SK-N-SH (cell line): ENCODE measurements at regions not wholly inside any gene's neighbourhood (a gene's known extent, or its start where the extent isn't known, plus 50 kb on each side); places are given as distances from the start of the nearest gene placed in this dataset.
A peak's percentile ranks its signal among the peaks of the same experiment; 100 is the strongest.

Source experiments
- CTCF ChIA-PET: fragments of 300-600, 350-600 bp; formaldehyde crosslinking; extraction: SDS; loops from one replicate; lab custom pipeline; 2021; lab: Yijun Ruan, JAX
- POLR2A ChIA-PET: fragments of 350-600 bp; sonication (Branson Sonifier 250); formaldehyde crosslinking; extraction: SDS; loops from one replicate; lab custom pipeline; 2020; ENCODE audit warnings: antibody characterized with exemption, inconsistent platforms; lab: Yijun Ruan, JAX
- DNase-seq: peaks from one replicate; pipeline ENCODE4 v3.0.0; 2012
- H2AFZ ChIP-seq: fragments of 200-600 bp; sonication (generic); 2 replicates; pipeline ENCODE4 v1.8.1; 2016; ENCODE audit warnings: antibody characterized with exemption, mild to moderate bottlenecking, low read depth
- H3F3A ChIP-seq: fragments of 200-600 bp; sonication (generic); replicated peaks from 2 replicates; pipeline ENCODE3; 2016; ENCODE audit warnings: antibody characterized with exemption, mild to moderate bottlenecking; ENCODE audit not compliant: insufficient read depth
- H3K27ac ChIP-seq, 2 experiments: fragments of 200-500 bp in 1 of 2; fragments of 200-600 bp in 1 of 2; sonication (Bioruptor generic) in 1 of 2; sonication (generic), shearing (Covaris generic) in 1 of 2; 2 replicates each; pipeline versions ENCODE4 v1.5.1 to v1.6.1; 2014 to 2016; ENCODE audit warnings: low read depth in 2 of 2, inconsistent platforms in 1 of 2, low read length in 1 of 2, mild to moderate bottlenecking in 1 of 2, mixed read lengths in 1 of 2
- H3K27me3 ChIP-seq: fragments of 200-600 bp; sonication (generic), shearing (Covaris generic); 2 replicates; pipeline ENCODE4 v1.6.1; 2016; ENCODE audit warnings: mixed run types; ENCODE audit not compliant: insufficient read depth
- H3K36me3 ChIP-seq, 2 experiments: fragments of 200-500 bp in 1 of 2; fragments of 200-600 bp in 1 of 2; sonication (Bioruptor generic) in 1 of 2; sonication (generic) in 1 of 2; replicated peaks in 1 of 2; 2 replicates each; pipeline versions ENCODE3 to v1.5.1; 2014 to 2016; ENCODE audit warnings: low read length in 1 of 2, mild to moderate bottlenecking in 1 of 2; ENCODE audit not compliant: insufficient read depth in 2 of 2, control insufficient read depth in 1 of 2
- H3K4me1 ChIP-seq, 2 experiments: fragments of 200-500 bp in 1 of 2; fragments of 200-600 bp in 1 of 2; sonication (Bioruptor generic) in 1 of 2; sonication (generic), shearing (Covaris generic) in 1 of 2; 2 replicates each; pipeline versions ENCODE4 v1.5.1 to v1.6.1; 2014 to 2016; ENCODE audit warnings: low read depth in 1 of 2, low read length in 1 of 2, mixed run types in 1 of 2; ENCODE audit not compliant: insufficient read depth in 2 of 2, control insufficient read depth in 1 of 2
- H3K4me2 ChIP-seq: fragments of 200-600 bp; sonication (generic), shearing (Covaris generic); 2 replicates; pipeline ENCODE4 v1.6.1; 2017; ENCODE audit warnings: mixed run types
- H3K4me3 ChIP-seq, 2 experiments: fragments of 200-500 bp in 1 of 2; fragments of 200-600 bp in 1 of 2; sonication (Bioruptor generic) in 1 of 2; sonication (generic), shearing (Covaris generic) in 1 of 2; 2 replicates each; pipeline versions ENCODE4 v1.5.1 to v1.8.1; 2014 to 2016; ENCODE audit warnings: low read depth in 2 of 2, inconsistent platforms in 1 of 2, low read length in 1 of 2, mild to moderate bottlenecking in 1 of 2, mixed read lengths in 1 of 2, moderate library complexity in 1 of 2
- H3K79me2 ChIP-seq: fragments of 200-600 bp; sonication (generic); 2 replicates; pipeline ENCODE4 v1.8.1; 2017; ENCODE audit warnings: mild to moderate bottlenecking; ENCODE audit not compliant: insufficient read depth
- H3K9ac ChIP-seq: fragments of 200-600 bp; sonication (generic); 2 replicates; pipeline ENCODE4 v1.6.1; 2017; ENCODE audit warnings: mixed run types
- H3K9me2 ChIP-seq: fragments of 200-600 bp; sonication (generic); 2 replicates; pipeline ENCODE4 v1.6.1; 2017; ENCODE audit warnings: mixed run types
- H3K9me3 ChIP-seq: fragments of 200-600 bp; sonication (generic); 2 replicates; pipeline ENCODE4 v1.6.1; 2017; ENCODE audit warnings: mixed run types, mild to moderate bottlenecking, moderate library complexity
- H4K20me1 ChIP-seq: fragments of 200-600 bp; sonication (generic); 2 replicates; pipeline ENCODE4 v1.6.1; 2017; ENCODE audit warnings: mild to moderate bottlenecking, mixed run types; ENCODE audit not compliant: insufficient read depth
- CTCF ChIP-seq: fragments of 200-600 bp; sonication (generic); IDR thresholded peaks from 2 replicates; pipeline ENCODE4 v1.6.1; 2017; ENCODE audit warnings: antibody characterized with exemption, mild to moderate bottlenecking, moderate library complexity
- EP300 ChIP-seq, 2 experiments: IDR thresholded peaks; 2 replicates each; pipeline versions ENCODE4 v1.4.0 to v1.6.1; 2012; ENCODE audit warnings: borderline replicate concordance in 1 of 2, low read depth in 1 of 2, low read length in 1 of 2
- EZH2phosphoT487 ChIP-seq: fragments of 200-600 bp; sonication (generic); IDR thresholded peaks from 2 replicates; pipeline ENCODE4 v1.6.1; 2017; ENCODE audit warnings: low read depth, mixed run types, mild to moderate bottlenecking, antibody characterized with exemption, moderate library complexity, borderline replicate concordance
- GATA2 ChIP-seq: sonication (generic); formaldehyde crosslinking; IDR thresholded peaks from 2 replicates; pipeline ENCODE4 v1.5.0; 2020; ENCODE audit warnings: mild to moderate bottlenecking, missing genetic modification reagents
- JUND ChIP-seq: IDR thresholded peaks from 2 replicates; pipeline ENCODE4 v1.4.0; 2012
- MAX ChIP-seq: IDR thresholded peaks from 2 replicates; pipeline ENCODE4 v1.4.0; 2012; ENCODE audit warnings: low read depth
- MEF2A ChIP-seq: IDR thresholded peaks from 2 replicates; pipeline ENCODE4 v1.4.0; 2012; ENCODE audit warnings: low read depth, borderline replicate concordance
- MXI1 ChIP-seq: IDR thresholded peaks from 2 replicates; pipeline ENCODE4 v1.6.1; 2012; ENCODE audit warnings: mild to moderate bottlenecking, low read depth, low read length, improper control_type of control experiment
- NFIC ChIP-seq: IDR thresholded peaks from 2 replicates; pipeline ENCODE4 v1.4.0; 2012; ENCODE audit warnings: borderline replicate concordance
- RFX5 ChIP-seq: IDR thresholded peaks from 2 replicates; pipeline ENCODE4 v1.6.1; 2012; ENCODE audit warnings: mild to moderate bottlenecking, improper control_type of control experiment, low read length
- RXRA ChIP-seq: IDR thresholded peaks from 2 replicates; pipeline ENCODE4 v1.4.0; 2012; ENCODE audit warnings: low read depth, mild to moderate bottlenecking, borderline replicate concordance
- SIN3A ChIP-seq: IDR thresholded peaks from 2 replicates; pipeline ENCODE4 v1.6.1; 2012; ENCODE audit warnings: low read depth, mild to moderate bottlenecking, low read length, moderate library complexity, borderline replicate concordance
- TCF12 ChIP-seq: IDR thresholded peaks from 2 replicates; pipeline ENCODE4 v1.4.0; 2012
- TEAD4 ChIP-seq: IDR thresholded peaks from 2 replicates; pipeline ENCODE4 v1.4.0; 2012; ENCODE audit warnings: mild to moderate bottlenecking, borderline replicate concordance; ENCODE audit not compliant: insufficient read depth
- ZBTB33 ChIP-seq: IDR thresholded peaks from 2 replicates; pipeline ENCODE4 v1.4.0; 2012; ENCODE audit warnings: low read depth, borderline replicate concordance
- WGBS: methylation state at CpG from one replicate; pipeline ENCODE4 v1.1.6; 2017; ENCODE audit warnings: low lambda C conversion rate; 5-methylcytosine and 5-hydroxymethylcytosine counted together
- TF ChIP-seq, protein P1 (sequence below): fragments of 150-350 bp; IDR thresholded peaks from 2 replicates; pipeline ENCODE4 v1.6.1; 2016; ENCODE audit warnings: mild to moderate bottlenecking, low read depth, low read length
- TF ChIP-seq, protein P2 (sequence below): fragments of 150-350 bp; IDR thresholded peaks from 2 replicates; pipeline ENCODE4 v1.6.1; 2017; ENCODE audit warnings: antibody characterized with exemption, low read length, low read depth, borderline replicate concordance

DNA sequence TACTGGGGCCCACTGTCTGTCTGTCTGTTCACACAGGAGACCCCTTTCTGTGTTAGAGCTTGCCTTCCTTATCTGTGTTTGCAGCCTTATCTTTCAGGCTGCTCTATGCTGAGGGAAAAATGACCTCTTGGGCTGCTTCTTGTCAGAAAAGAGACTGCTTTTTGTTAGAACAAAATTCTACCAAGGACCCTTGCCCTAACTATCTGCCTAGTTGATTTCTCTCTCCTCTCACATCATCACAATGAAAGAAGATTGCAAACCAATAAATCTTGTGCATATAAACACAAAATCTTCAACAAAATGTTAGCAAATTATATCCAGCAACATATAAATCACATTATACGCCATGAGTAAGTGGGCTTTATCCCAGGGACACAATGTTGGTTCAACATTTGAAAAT lies 1117.7 kb downstream of the CDH11 start:
- WGBS = 81% methylated on average over 1 of the region's 1 CpG
- Histone ChIP-seq H3K4me3 (no peak overlapping the region), H3K36me3 (no peaks in the 10 kb centered on the region), H3F3A (no peaks in the 10 kb centered on the region), H3K9me3 (no peaks in the 10 kb centered on the region), H4K20me1 (no peaks in the 10 kb centered on the region), H3K79me2 (no peaks in the 10 kb centered on the region), H3K27ac (no peak overlapping the region), H3K4me1 (no peaks in the 10 kb centered on the region), H2AFZ (no peak overlapping the region), H3K9me2 (no peaks in the 10 kb centered on the region), H3K27me3 (no peaks in the 10 kb centered on the region), H3K9ac (no peak overlapping the region), H3K4me2 (no peak overlapping the region)
- CTCF ChIA-PET = no interaction called here
- DNase-seq = no peak
- POLR2A ChIA-PET = no interaction called here
- TF ChIP-seq GATA2 (CRISPR knock-in tag) (0 out of 2 replicates have a peak, but pooled peaks have one; percentile 13), RFX5 (no peak)

- TF ChIP-seq SIN3A = no peak
- CTCF ChIA-PET = no interaction called here
- no peaks in the 10 kb centered on the region for H4K20me1 ChIP-seq
- no peaks in the 10 kb centered on the region for H3K27me3 ChIP-seq
- H3F3A ChIP-seq = no peaks in the 10 kb centered on the region
- no peaks in the 10 kb centered on the region for H3K4me1 ChIP-seq
- no peak overlapping the region for H3K4me2 ChIP-seq
- 85% methylated on average over 8 of the region's 8 CpGs for WGBS
- H3K9me3 ChIP-seq = no peaks in the 10 kb centered on the region
- POLR2A ChIA-PET = no interaction called here
- H3K79me2 ChIP-seq = no peaks in the 10 kb centered on the region
- H3K9me2 ChIP-seq = no peaks in the 10 kb centered on the region
- no peaks in the 10 kb centered on the region for H3K36me3 ChIP-seq
- no peak overlapping the region for H3K4me3 ChIP-seq
- DNase-seq = no peak
- no peak overlapping the region for H3K9ac ChIP-seq
- no peak overlapping the region for H2AFZ ChIP-seq
- H3K27ac ChIP-seq = no peak overlapping the region
These were observed 1126.8 kb downstream of the CDH11 start for GRCh38 chr16:63995025-63995424.

DNA sequence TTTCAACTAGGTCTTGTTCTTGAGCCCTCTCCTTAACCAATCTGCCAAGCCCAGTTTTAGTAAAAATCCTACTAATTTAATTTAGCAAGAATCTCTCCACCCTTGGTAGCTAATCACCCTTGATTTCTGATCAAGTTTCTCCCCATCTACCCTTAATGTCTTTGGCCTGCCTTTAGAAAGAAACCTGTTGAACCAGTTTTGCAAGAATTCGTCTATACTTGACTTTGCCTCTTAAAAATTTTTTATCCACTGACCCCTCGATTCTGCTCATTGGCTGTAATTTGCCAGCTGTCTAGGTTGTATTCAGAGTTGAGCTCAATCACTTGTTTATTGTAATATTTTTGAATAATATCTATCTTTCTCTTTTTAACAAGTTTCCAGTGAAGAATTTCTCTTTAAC lies 1138.5 kb downstream of the CDH11 start:
- no peaks in the 10 kb centered on the region for H3K79me2 ChIP-seq
- no peak overlapping the region for H3K4me2 ChIP-seq
- H4K20me1 ChIP-seq = no peaks in the 10 kb centered on the region
- WGBS = 53% methylated on average over 2 of the region's 2 CpGs
- ChIA-PET CTCF (interaction anchor here (1.0 kb wide), 1 partner anchor 9 kb away, joined by 3 read pairs; no protein-coding TSS in a partner anchor), POLR2A (no interaction called here)
- no peaks in the 10 kb centered on the region for H3K9me2 ChIP-seq
- H3K4me3 ChIP-seq = no peak overlapping the region
- no peaks in the 10 kb centered on the region for H3K9me3 ChIP-seq
- no peak overlapping the region for H3K27ac ChIP-seq
- H2AFZ ChIP-seq = no peak overlapping the region
- H3K9ac ChIP-seq = no peak overlapping the region
- no peaks in the 10 kb centered on the region for H3K4me1 ChIP-seq
- no peaks in the 10 kb centered on the region for H3K36me3 ChIP-seq
- no peaks in the 10 kb centered on the region for H3K27me3 ChIP-seq
- DNase-seq = no peak
- no peaks in the 10 kb centered on the region for H3F3A ChIP-seq
- TF ChIP-seq CTCF = no peak
- no peak for TF ChIP-seq TCF12
- no peak for TF ChIP-seq EZH2phosphoT487
- no peak for TF ChIP-seq JUND
- TF ChIP-seq MEF2A = no peak
- no peak for TF ChIP-seq NFIC
- TF ChIP-seq SIN3A = no peak
- TF ChIP-seq RXRA = no peak
- TF ChIP-seq MXI1 = no peak
- TF ChIP-seq MAX = no peak
- TF ChIP-seq EP300 (IDR thresholded peaks at IDR 0.05; ENCODE audit: borderline replicate concordance in 1 of 2, low read depth in 1 of 2, low read length in 1 of 2) = no peak
- no peak for TF ChIP-seq TEAD4
- TF ChIP-seq, protein P1, sequence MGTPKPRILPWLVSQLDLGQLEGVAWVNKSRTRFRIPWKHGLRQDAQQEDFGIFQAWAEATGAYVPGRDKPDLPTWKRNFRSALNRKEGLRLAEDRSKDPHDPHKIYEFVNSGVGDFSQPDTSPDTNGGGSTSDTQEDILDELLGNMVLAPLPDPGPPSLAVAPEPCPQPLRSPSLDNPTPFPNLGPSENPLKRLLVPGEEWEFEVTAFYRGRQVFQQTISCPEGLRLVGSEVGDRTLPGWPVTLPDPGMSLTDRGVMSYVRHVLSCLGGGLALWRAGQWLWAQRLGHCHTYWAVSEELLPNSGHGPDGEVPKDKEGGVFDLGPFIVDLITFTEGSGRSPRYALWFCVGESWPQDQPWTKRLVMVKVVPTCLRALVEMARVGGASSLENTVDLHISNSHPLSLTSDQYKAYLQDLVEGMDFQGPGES = no peak
- TF ChIP-seq ZBTB33 = no peak
- TF ChIP-seq, protein P2, sequence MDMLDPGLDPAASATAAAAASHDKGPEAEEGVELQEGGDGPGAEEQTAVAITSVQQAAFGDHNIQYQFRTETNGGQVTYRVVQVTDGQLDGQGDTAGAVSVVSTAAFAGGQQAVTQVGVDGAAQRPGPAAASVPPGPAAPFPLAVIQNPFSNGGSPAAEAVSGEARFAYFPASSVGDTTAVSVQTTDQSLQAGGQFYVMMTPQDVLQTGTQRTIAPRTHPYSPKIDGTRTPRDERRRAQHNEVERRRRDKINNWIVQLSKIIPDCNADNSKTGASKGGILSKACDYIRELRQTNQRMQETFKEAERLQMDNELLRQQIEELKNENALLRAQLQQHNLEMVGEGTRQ = no peak
